ENCODE measurements at regions not wholly inside any gene's neighbourhood (a gene's known extent, or its start where the extent isn't known, plus 50 kb on each side); places are given as distances from the start of the nearest gene placed in this dataset.

GRCh38 chr19:31560086-31561060 is 211.1 kb upstream of the TSHZ3 start:
- TF ChIP-seq CTCF (IDR thresholded peaks at IDR 0.05) (no peak), POLR2A (IDR thresholded peaks at IDR 0.05) (no peak), POLR2AphosphoS5 (IDR thresholded peaks at IDR 0.05; ENCODE audit: insufficient read depth in 1 of 2, low read depth in 1 of 2) (no peak)
